ENCODE measurements at regions not wholly inside any gene's neighbourhood (a gene's known extent, or its start where the extent isn't known, plus 50 kb on each side); places are given as distances from the start of the nearest gene placed in this dataset.

- H3K9ac ChIP-seq (ENCODE audit: low read length), result no peak overlapping the region
- no peaks in the 10 kb centered on the region for H3K9me2 ChIP-seq (replicated peaks; ENCODE audit: insufficient read depth, low read length)
- H3K4me3 ChIP-seq (ENCODE audit: low read length), result no peak overlapping the region
- H2AFZ ChIP-seq (ENCODE audit: low read length), result no peak overlapping the region
- peaks cover 10% of the 10 kb centered on the region for H3F3A ChIP-seq (ENCODE audit: insufficient read depth, low read length)
- H3K4me2 ChIP-seq (ENCODE audit: low read depth, low read length), result no peak overlapping the region
- H3K9me3 ChIP-seq (replicated peaks; ENCODE audit: insufficient read depth, low read length), result no peaks in the 10 kb centered on the region
- H3K79me2 ChIP-seq (ENCODE audit: low read length), result no peaks in the 10 kb centered on the region
- no peak overlapping the region for H3K27ac ChIP-seq (ENCODE audit: low read length)
- no peak for DNase-seq
- peaks cover 17% of the 10 kb centered on the region for H3K4me1 ChIP-seq (ENCODE audit: low read length)
- no peaks in the 10 kb centered on the region for H4K20me1 ChIP-seq (ENCODE audit: insufficient read depth, low read length)
- H3K27me3 ChIP-seq (replicated peaks; ENCODE audit: insufficient read depth, low read length), result no peaks in the 10 kb centered on the region
- TF ChIP-seq EZH2 (optimal IDR thresholded peaks at IDR 0.05; ENCODE audit: low read depth, low read length), result no peak
- TF ChIP-seq EZH2phosphoT487 (IDR thresholded peaks at IDR 0.05; ENCODE audit: low read length), result no peak
- TF ChIP-seq CTCF (IDR thresholded peaks at IDR 0.05; ENCODE audit: low read length), result no peak
- H3K36me3 ChIP-seq (replicated peaks; ENCODE audit: insufficient read depth, low read length), result no peaks in the 10 kb centered on the region
These were observed 108.7 kb upstream of the SERTAD2 start for GRCh38 chr2:64762301-64762997.

GRCh38 chr2:64763126-64763525 is 109.4 kb upstream of the SERTAD2 start:
- Histone ChIP-seq H3K36me3 (replicated peaks; ENCODE audit: insufficient read depth, low read length) (no peaks in the 10 kb centered on the region), H3K4me3 (ENCODE audit: low read length) (no peak overlapping the region), H3K9me3 (replicated peaks; ENCODE audit: insufficient read depth, low read length) (no peaks in the 10 kb centered on the region), H3K4me2 (ENCODE audit: low read depth, low read length) (no peak overlapping the region), H3K27ac (ENCODE audit: low read length) (no peak overlapping the region), H4K20me1 (ENCODE audit: insufficient read depth, low read length) (no peaks in the 10 kb centered on the region), H3F3A (ENCODE audit: insufficient read depth, low read length) (peaks cover 17% of the 10 kb centered on the region), H3K9me2 (replicated peaks; ENCODE audit: insufficient read depth, low read length) (no peaks in the 10 kb centered on the region), H3K79me2 (ENCODE audit: low read length) (no peaks in the 10 kb centered on the region), H3K4me1 (ENCODE audit: low read length) (peaks cover 17% of the 10 kb centered on the region), H2AFZ (ENCODE audit: low read length) (no peak overlapping the region), H3K27me3 (replicated peaks; ENCODE audit: insufficient read depth, low read length) (no peaks in the 10 kb centered on the region), H3K9ac (ENCODE audit: low read length) (no peak overlapping the region)
- DNase-seq, result no peak
- TF ChIP-seq CTCF (IDR thresholded peaks at IDR 0.05; ENCODE audit: low read length), result no peak
- no peak for TF ChIP-seq EZH2 (optimal IDR thresholded peaks at IDR 0.05; ENCODE audit: low read depth, low read length)
- no peak for TF ChIP-seq EZH2phosphoT487 (IDR thresholded peaks at IDR 0.05; ENCODE audit: low read length)

GRCh38 chr2:64765160-64765805 is 111.6 kb upstream of the SERTAD2 start:
- H3K79me2 ChIP-seq (ENCODE audit: low read length), result no peaks in the 10 kb centered on the region
- H2AFZ ChIP-seq (ENCODE audit: low read length), result no peak overlapping the region
- no peak overlapping the region for H3K4me2 ChIP-seq (ENCODE audit: low read depth, low read length)
- no peaks in the 10 kb centered on the region for H3K9me3 ChIP-seq (replicated peaks; ENCODE audit: insufficient read depth, low read length)
- no peak for DNase-seq
- peaks cover 24% of the 10 kb centered on the region for H3K4me1 ChIP-seq (ENCODE audit: low read length)
- H3F3A ChIP-seq (ENCODE audit: insufficient read depth, low read length), result peaks cover 22% of the 10 kb centered on the region
- no peaks in the 10 kb centered on the region for H3K27me3 ChIP-seq (replicated peaks; ENCODE audit: insufficient read depth, low read length)
- no peaks in the 10 kb centered on the region for H4K20me1 ChIP-seq (ENCODE audit: insufficient read depth, low read length)
- no peak overlapping the region for H3K9ac ChIP-seq (ENCODE audit: low read length)
- H3K9me2 ChIP-seq (replicated peaks; ENCODE audit: insufficient read depth, low read length), result no peaks in the 10 kb centered on the region
- H3K27ac ChIP-seq (ENCODE audit: low read length), result no peak overlapping the region
- TF ChIP-seq CTCF (IDR thresholded peaks at IDR 0.05; ENCODE audit: low read length), result no peak
- no peak for TF ChIP-seq EZH2phosphoT487 (IDR thresholded peaks at IDR 0.05; ENCODE audit: low read length)
- TF ChIP-seq EZH2 (optimal IDR thresholded peaks at IDR 0.05; ENCODE audit: low read depth, low read length), result no peak
- H3K36me3 ChIP-seq (replicated peaks; ENCODE audit: insufficient read depth, low read length), result no peaks in the 10 kb centered on the region
- H3K4me3 ChIP-seq (ENCODE audit: low read length), result no peak overlapping the region

Measured in MM.1S (cell line).